Dermis blood vessel endothelial cell (primary cell): ENCODE measurements at regions not wholly inside any gene's neighbourhood (a gene's known extent, or its start where the extent isn't known, plus 50 kb on each side); places are given as distances from the start of the nearest gene placed in this dataset.

ENCODE experiments used
- DNase-seq: peaks from one replicate; pipeline ENCODE4 v3.0.0; 2010

GRCh38 chr9:82558855-82559630 lies 503.9 kb downstream of the RASEF start:
- no peak for DNase-seq

- DNase-seq, result no peak
These were observed 502.9 kb downstream of the RASEF start for GRCh38 chr9:82560036-82560435.

GRCh38 chr9:82560457-82560904 lies 502.5 kb downstream of the RASEF start:
- DNase-seq, result no peak

- no peak for DNase-seq
These were observed 499.8 kb downstream of the RASEF start for GRCh38 chr9:82563094-82563493.

GRCh38 chr9:82563841-82564240 lies 499.1 kb downstream of the RASEF start:
- DNase-seq, result no peak

- no peak for DNase-seq
These were observed 497.6 kb downstream of the RASEF start for GRCh38 chr9:82565188-82565969.

GRCh38 chr9:82567953-82568352 lies 495.0 kb downstream of the RASEF start:
- DNase-seq, result no peak

- no peak for DNase-seq
These were observed 492.7 kb downstream of the RASEF start for GRCh38 chr9:82570226-82570625.

- no peak for DNase-seq
These were observed 491.4 kb downstream of the RASEF start for GRCh38 chr9:82571540-82571939.

GRCh38 chr9:82572146-82572545 lies 490.8 kb downstream of the RASEF start:
- DNase-seq, result no peak

GRCh38 chr9:82574911-82575310 lies 488.0 kb downstream of the RASEF start:
- no peak for DNase-seq

GRCh38 chr9:82580921-82581320 lies 482.0 kb downstream of the RASEF start:
- no peak for DNase-seq

- no peak for DNase-seq
These were observed 481.4 kb downstream of the RASEF start for GRCh38 chr9:82581516-82581915.

GRCh38 chr9:82581935-82582334 lies 481.0 kb downstream of the RASEF start:
- DNase-seq, result no peak

GRCh38 chr9:82582693-82583092 lies 480.2 kb downstream of the RASEF start:
- no peak for DNase-seq

- DNase-seq, result no peak
These were observed 479.4 kb downstream of the RASEF start for GRCh38 chr9:82583524-82583923.

- DNase-seq, result no peak
These were observed 478.5 kb downstream of the RASEF start for GRCh38 chr9:82584349-82584863.

- DNase-seq, result no peak
These were observed 476.0 kb downstream of the RASEF start for GRCh38 chr9:82586918-82587356.

GRCh38 chr9:82588301-82589180 lies 474.4 kb downstream of the RASEF start:
- no peak for DNase-seq

GRCh38 chr9:82590845-82591244 lies 472.1 kb downstream of the RASEF start:
- no peak for DNase-seq

- DNase-seq, result no peak
These were observed 469.4 kb downstream of the RASEF start for GRCh38 chr9:82593501-82593900.
